Activated effector memory CD4-positive, alpha-beta T cell treated with anti-CD3 and anti-CD28 coated beads, Interleukin-2, amount 50 U/mL, for 16 hours (primary cell): ENCODE measurements at regions not wholly inside any gene's neighbourhood (a gene's known extent, or its start where the extent isn't known, plus 50 kb on each side); places are given as distances from the start of the nearest gene placed in this dataset.
"Not testable (repeated sequence)": the region's sequence is repeated elsewhere in the genome, so short reads cannot be mapped to it uniquely, and the experiment has no call there.

ENCODE experiments used
- DNase-seq: peaks from one replicate; pipeline ENCODE4 v3.0.0-alpha.2; 2020

GRCh38 chr9:129544761-129545160, 76.1 kb downstream of the C9orf50 start:
- DNase-seq, result no peak

GRCh38 chr9:129542741-129543140, 78.2 kb downstream of the C9orf50 start:
- no peak for DNase-seq

GRCh38 chr9:129541270-129541669, 79.6 kb downstream of the C9orf50 start:
- DNase-seq, result no peak

DNA sequence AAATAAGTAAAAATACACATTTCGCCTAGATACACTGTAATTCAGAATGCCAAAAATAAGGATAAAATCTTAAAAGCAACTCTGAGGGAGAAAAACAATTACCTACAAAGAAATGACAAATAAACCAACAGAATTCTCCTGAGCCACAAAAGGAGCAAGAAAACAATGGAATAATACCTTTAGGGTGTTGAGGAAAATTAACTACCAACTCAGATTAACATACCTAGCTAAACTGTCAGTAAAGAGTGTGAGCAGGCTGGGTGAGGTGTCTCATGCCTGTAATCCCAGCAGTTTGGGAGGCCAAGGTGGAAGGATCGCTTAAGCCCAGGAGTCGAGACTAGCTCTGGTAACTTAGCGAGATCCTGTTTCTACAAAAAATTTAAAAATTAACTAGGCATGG, 81.5 kb downstream of the C9orf50 start:
- no peak for DNase-seq

- not testable (repeated sequence) for DNase-seq
Measured at GRCh38 chr9:129531860-129532402, 89.0 kb downstream of the C9orf50 start.

GRCh38 chr9:129527955-129528354, 92.9 kb downstream of the C9orf50 start:
- not testable (repeated sequence) for DNase-seq

GRCh38 chr9:129525656-129526196, 95.2 kb downstream of the C9orf50 start:
- DNase-seq, result no peak

DNA sequence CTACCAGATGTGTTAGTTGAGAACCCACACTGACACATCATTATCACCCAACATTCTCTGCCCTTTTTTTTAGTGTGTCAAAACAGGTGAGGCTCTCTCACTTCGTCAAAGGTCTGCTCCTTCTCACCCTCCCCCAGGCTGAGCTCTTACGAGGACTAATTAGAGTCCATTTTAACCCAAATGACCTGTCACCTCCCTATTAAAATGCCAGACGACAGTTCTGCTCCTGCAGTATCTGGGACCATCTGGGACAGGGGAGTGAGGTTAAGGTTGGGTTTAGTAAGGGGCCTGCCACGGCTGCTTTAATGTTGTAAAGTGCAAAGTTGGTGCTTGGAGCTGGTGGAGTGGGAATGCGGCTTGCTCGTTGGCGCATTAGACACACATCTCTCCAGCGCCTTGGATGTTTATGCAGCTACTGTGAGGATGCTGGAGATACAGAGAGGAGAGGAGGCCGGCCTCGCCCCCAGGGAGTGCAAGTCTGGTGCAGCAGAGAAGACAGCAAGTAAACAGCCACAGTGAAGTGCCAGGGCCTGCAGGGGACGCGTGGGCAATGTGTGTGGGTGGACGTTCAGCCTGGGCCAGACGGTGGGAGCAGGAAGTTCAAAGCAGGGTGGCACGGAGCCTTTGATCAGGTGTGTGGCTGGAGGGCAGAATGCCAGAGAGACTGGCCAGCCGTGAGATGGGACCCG, 96.2 kb downstream of the C9orf50 start:
- no peak for DNase-seq

- no peak for DNase-seq
Measured at GRCh38 chr9:129523943-129524581, 96.8 kb downstream of the C9orf50 start.

GRCh38 chr9:129522351-129522750, 98.5 kb downstream of the C9orf50 start:
- no peak for DNase-seq

- DNase-seq, result no peak
Measured at GRCh38 chr9:129520082-129520481, 100.8 kb downstream of the C9orf50 start.

- DNase-seq, result no peak
Measured at GRCh38 chr9:129518074-129518473, 102.8 kb downstream of the C9orf50 start.

DNA sequence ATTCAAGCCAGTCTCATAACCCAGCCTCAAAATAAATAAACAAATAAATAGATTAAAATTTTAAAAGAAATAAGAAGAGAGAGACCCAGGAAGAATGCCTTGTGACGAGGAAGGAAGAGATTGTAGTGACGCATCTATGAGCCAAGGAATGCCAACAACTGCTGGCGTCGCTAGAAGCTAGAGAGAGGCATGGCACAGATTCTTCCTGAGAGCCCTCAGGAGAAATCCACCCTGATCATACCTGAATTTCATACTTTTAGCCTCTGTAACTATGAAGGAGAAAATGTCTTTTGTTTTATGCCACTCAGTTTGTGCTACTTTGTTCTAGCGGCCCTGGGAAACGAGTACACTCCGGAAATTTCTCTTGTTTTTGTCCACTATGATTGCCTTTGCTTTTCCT, 103.9 kb downstream of the C9orf50 start:
- no peak for DNase-seq

DNA sequence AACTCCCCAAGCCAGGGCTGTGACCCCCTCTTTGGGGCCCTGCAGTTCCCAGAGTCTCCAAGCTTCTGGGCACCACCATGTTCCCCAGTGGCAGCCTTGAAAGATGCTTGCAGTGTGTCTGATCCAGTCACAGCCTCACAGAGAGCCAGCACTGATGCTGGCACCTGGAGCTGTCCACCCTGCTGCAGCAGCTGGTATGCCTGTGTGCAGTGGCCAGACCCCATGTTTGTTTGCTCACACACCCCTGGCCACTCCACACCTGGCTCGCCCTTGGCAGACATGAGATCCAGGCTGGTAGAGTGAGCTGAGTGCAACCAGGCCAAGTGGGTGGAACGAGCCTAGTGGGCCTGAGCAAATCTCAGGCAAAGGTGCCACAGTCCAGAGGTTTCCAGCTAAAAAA, 106.0 kb downstream of the C9orf50 start:
- no peak for DNase-seq

DNA sequence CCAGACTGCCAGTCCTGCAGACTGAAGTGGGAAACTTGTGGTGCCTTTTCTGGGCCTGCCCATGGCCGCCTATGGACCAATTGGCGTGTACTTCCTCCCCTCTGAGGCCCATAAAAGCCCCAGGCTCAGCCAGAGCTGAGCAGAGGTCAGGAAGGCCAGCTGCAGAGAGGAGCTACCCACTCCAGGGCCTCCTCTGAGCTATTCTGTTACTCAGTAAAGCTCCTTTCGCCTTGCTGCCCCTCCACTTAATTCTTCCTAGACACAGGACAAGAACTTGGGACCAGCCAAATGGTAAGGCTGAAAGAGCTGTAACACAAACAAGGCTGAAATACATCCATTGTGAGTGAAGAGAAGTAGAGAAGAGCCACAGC, 106.4 kb downstream of the C9orf50 start:
- no peak for DNase-seq

GRCh38 chr9:129513856-129514496, 106.9 kb downstream of the C9orf50 start:
- no peak for DNase-seq

DNA sequence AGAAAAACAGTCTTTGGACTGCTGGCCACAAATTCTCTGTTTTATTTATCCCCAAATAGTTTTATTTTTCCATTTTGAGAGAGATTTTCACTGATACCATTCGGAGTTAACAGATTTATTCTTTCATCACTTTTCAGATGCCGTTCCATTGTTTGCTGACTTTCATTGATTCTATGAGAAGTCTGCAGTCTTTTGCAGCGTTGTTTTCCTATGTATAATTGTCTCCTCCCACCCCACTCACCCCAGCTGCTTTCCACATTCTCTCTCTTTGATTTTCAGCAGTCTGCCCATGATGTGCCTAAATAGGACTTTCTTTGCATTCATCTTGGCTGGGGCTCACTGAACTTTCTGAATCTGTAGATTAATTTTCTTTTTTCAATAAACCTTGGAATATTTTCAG, 107.6 kb downstream of the C9orf50 start:
- no peak for DNase-seq

DNA sequence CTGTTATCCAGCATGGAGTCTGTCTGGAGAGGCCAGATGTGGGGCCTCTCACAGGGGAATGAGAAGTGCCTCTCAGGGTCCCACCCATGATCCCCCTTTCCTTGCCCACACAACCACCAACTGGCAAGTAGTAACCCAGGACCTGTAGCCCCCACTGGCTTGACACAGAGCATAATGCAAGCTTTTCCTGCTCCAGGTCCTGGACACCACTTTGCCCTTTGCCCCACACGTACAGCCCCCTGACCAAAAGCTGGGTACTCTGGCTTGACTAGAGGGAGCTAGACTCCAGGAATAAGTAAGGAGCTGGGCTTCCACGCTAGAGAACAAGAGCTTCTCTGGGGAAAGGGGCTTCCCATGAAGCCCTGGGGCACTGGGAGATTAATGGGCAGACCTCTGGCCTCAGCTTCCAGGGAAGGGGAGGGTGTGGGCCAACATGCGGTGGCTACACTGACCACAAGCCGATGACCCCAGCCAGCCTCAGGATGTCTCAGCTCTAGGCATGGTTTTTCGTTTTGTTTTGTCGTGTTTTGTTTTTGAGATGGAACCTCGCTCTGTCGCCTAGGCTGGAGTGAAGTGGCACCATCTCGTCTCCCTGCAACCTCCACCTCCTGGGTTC, 109.5 kb downstream of the C9orf50 start:
- DNase-seq, result no peak

GRCh38 chr9:129509533-129509928, 111.4 kb downstream of the C9orf50 start:
- DNase-seq, result no peak

DNA sequence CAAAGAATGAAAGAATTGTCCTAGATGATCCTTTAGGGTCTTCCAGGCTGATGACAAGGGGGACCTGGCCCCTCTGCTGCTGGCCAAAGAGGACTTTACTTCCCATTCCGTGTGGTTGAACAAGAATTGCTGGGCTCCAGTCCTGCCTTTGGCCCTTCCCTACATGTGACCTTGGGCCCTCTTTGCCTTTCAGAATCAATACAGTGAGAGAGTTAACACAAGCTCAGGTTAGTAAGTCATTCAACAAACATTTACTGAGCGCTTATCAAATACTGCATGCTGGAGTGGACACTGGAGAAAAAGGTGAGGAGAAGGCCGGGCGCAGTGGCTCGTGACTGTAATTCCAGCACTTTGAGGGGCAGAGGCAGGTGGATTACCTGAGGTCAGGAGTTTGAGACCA, 113.1 kb downstream of the C9orf50 start:
- no peak for DNase-seq

DNA sequence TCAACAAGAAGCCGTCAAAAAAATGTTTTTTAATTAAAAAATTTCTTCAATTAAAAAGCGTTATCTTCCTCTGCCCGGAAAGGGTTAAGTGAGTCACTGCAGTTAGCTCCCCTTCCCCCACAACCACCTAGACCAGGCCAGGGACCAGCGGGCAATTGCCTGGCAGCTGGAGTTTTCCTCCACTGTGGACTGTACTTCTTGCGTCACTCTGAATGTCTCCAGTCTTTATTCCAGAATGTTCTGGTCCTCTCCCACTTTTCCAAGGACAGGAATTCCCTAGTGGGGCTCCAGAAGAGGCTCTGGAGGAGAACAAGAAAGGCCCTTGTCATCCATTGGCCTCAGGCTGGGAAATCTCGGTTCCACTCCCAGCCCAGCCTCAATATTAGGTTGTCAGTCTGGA, 114.0 kb downstream of the C9orf50 start:
- no peak for DNase-seq

DNA sequence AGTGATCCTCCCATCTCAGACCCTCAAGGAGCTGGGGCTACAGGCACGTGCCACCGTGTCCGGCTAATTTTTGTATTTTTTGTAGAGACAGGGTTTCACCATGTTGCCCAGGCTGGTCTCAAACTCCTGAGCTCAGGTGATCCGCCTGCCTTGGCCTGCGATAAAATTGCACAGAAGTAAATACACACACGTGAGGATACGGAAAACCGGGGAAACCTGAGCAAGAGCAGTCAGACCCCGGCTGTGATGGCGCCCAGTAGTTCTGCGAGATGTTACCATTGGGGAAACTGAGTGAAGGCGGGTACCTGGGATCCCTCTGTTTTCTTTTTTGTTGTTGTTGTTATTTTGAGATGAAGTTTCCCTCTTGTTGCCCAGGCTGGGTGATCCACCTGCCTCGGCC, 114.9 kb downstream of the C9orf50 start:
- DNase-seq, result no peak

GRCh38 chr9:129505270-129505902, 115.5 kb downstream of the C9orf50 start:
- DNase-seq, result no peak
